GM06990 (cell line): ENCODE measurements at regions not wholly inside any gene's neighbourhood (a gene's known extent, or its start where the extent isn't known, plus 50 kb on each side); places are given as distances from the start of the nearest gene placed in this dataset.

ENCODE experiments used
- DNase-seq: peaks from one replicate; pipeline ENCODE4 v3.0.0-alpha.2; 2011; ENCODE audit not compliant: insufficient read length; ENCODE audit errors: extremely low read depth
- H3K27me3 ChIP-seq: replicated peaks from 2 replicates; pipeline ENCODE4 v1.6.0; 2011; ENCODE audit warnings: low read length; ENCODE audit not compliant: control insufficient read depth, insufficient read depth
- H3K36me3 ChIP-seq: 2 replicates; pipeline ENCODE4 v1.5.1; 2011; ENCODE audit warnings: low read length; ENCODE audit not compliant: control insufficient read depth, insufficient read depth
- H3K4me3 ChIP-seq: replicated peaks from 2 replicates; pipeline ENCODE4 v1.5.1; 2011; ENCODE audit warnings: low read depth, mild to moderate bottlenecking, control low read depth, low read length
- CTCF ChIP-seq: IDR thresholded peaks from 2 replicates; pipeline ENCODE4 v1.5.1; 2011; ENCODE audit warnings: low read length, control low read depth, mild to moderate bottlenecking, inconsistent platforms; ENCODE audit not compliant: insufficient read depth, poor library complexity, severe bottlenecking

GRCh38 chr5:60372786-60373185 lies 327.2 kb downstream of the DEPDC1B start:
- no peaks in the 10 kb centered on the region for H3K36me3 ChIP-seq
- TF ChIP-seq CTCF = no peak
- DNase-seq = no peak
- no peaks in the 10 kb centered on the region for H3K27me3 ChIP-seq
- no peak overlapping the region for H3K4me3 ChIP-seq

- TF ChIP-seq CTCF = no peak
- DNase-seq = no peak
- H3K4me3 ChIP-seq = no peak overlapping the region
Observed at GRCh38 chr5:60371065-60371464, 328.9 kb downstream of the DEPDC1B start.

GRCh38 chr5:60370508-60370907 lies 329.5 kb downstream of the DEPDC1B start:
- TF ChIP-seq CTCF = no peak
- no peaks in the 10 kb centered on the region for H3K27me3 ChIP-seq
- H3K4me3 ChIP-seq = no peak overlapping the region
- H3K36me3 ChIP-seq = no peaks in the 10 kb centered on the region
- DNase-seq = no peak

More at GRCh38 chr5:60371065-60371464, 328.9 kb downstream of the DEPDC1B start:
- Histone ChIP-seq H3K27me3 (no peaks in the 10 kb centered on the region), H3K36me3 (no peaks in the 10 kb centered on the region)

GRCh38 chr5:60369391-60369790 lies 330.6 kb downstream of the DEPDC1B start:
- Histone ChIP-seq H3K27me3 (no peaks in the 10 kb centered on the region), H3K36me3 (no peaks in the 10 kb centered on the region), H3K4me3 (no peak overlapping the region)
- TF ChIP-seq CTCF = no peak
- DNase-seq = no peak

- H3K27me3 ChIP-seq = no peaks in the 10 kb centered on the region
- TF ChIP-seq CTCF = no peak
- H3K4me3 ChIP-seq = no peak overlapping the region
- no peak for DNase-seq
- no peaks in the 10 kb centered on the region for H3K36me3 ChIP-seq
Observed at GRCh38 chr5:60368100-60368499, 331.9 kb downstream of the DEPDC1B start.

- Histone ChIP-seq H3K27me3 (no peaks in the 10 kb centered on the region), H3K4me3 (no peak overlapping the region), H3K36me3 (no peaks in the 10 kb centered on the region)
- no peak for DNase-seq
- TF ChIP-seq CTCF = no peak
Observed at GRCh38 chr5:60366489-60366888, 333.5 kb downstream of the DEPDC1B start.
